Kidney capillary endothelial cell (primary cell): ENCODE measurements at regions not wholly inside any gene's neighbourhood (a gene's known extent, or its start where the extent isn't known, plus 50 kb on each side); places are given as distances from the start of the nearest gene placed in this dataset.

Experiments
- DNase-seq: peaks from one replicate; pipeline ENCODE4 v3.0.0-alpha.2; 2018; ENCODE audit warnings: low spot score

DNA sequence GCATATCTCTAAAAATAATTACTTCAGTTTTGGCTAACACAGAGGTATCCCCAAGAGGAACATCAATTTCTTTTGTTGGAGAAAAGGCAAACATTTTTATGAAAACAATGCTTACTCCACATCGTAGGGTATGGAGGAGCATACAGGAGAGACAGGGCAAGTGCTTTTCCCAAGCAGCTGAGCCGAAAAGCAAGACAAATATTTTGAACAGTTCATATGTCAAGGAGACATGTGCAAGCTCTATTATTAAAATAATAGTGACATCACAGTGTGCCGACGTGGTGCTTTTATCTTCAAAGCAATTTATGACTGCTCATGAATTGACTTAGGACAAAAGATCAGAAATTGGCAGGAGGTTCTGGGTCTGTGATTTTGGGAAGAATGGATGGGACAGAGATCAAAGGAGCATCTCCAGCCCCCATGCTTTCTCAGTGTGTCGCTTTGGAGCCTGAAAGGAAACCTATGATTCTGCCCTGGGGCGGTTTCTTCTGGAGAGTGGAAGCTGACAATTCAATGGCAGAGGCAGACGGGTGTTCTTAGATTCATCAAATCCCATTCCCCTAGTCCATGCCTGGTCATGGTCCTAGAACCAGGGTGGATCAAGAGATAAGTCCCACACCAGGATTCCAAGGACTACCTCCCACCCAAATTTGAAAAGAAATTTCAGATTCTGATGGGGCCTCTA lies 97.1 kb downstream of the JCAD start:
- no peak for DNase-seq

DNA sequence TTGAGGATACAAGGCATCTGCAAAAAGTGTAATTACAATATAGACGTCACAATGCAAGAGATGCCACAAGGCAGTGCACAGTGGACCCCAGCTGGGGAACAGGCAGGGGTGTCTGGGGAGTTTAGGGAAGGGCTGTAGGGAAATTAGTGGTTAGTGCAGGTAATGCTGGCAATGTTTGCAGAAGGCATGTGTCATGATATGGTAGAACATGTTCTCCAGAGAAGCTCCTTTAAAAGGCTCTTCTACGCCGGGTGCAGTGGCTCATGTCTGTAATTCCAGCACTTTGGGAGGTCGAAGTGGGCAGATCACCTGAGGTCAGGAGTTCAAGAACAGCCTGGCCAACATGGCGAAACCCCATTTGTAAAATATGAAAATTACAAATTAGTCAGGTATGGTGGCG lies 98.0 kb downstream of the JCAD start:
- no peak for DNase-seq

- no peak for DNase-seq
Measured at GRCh38 chr10:29960261-29960660, 99.1 kb downstream of the JCAD start.

- DNase-seq: no peak
Measured at GRCh38 chr10:29959586-29959985, 99.8 kb downstream of the JCAD start.

DNA sequence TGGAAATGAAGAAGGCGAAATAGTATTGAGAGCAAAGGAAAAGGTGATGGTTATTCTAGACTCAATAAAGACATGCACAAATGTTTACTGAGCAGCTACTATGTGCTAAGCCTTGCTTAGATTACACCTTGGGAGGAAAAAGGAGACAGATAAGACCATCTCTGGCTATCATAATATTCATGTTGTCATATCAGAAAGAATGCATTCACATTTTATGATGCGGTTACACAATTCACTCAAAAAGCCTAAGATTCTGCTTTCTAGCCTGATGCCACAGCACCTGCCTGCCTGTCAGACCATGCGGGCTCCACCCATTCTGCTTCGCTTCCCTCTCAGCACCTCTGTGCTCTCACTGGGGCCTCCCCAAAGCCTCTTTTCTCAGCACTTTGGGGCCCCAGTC lies 100.9 kb downstream of the JCAD start:
- no peak for DNase-seq

DNA sequence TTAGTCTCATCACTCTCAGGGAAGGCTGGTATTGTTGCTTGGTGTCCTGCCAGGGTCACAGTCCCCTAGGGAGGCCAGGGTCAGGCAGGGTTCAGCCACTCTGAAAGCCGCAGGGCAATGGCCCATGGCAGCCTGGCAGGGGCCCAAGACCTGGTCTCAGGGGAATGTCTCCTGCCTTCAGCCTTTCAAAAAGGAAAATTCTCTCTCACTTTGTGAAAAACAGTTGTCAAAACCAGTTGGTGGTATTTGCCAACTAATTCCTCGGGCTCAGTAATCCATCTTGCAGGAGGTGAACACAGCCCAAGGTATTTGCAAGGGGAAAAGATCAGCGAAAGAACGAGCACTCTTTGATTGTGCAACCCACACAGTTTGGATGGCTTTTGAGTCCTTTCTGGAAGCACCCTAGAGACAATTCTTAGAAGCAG lies 101.5 kb downstream of the JCAD start:
- DNase-seq: no peak

GRCh38 chr10:29957236-29957635 lies 102.2 kb downstream of the JCAD start:
- no peak for DNase-seq

DNA sequence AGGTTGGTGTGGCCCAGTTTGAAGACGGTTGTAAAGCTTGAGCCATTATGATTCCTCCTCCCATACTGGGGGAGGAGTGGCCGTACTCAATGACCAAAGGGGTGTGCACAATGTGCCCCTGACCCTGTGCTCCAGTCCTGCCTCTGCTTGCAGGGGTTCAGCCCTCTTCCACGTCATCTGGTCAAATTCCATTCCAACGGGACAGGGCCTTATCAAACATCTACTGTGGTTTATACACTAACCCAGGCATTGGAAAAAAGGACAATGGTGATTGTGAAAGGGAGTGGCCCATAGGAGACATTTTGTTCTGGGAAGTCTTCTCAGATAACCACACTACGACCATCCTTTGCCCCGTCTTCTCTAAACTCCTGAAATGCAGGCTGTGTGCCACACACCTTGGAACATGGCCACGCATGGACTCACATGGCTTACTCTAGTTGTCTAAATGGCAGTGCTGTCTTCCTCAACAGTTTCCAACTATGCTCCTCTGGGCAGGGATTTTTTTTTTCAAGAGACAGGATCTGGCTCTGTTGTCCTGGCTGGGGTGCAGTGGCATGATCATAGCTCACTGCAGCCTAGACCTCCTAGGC lies 103.0 kb downstream of the JCAD start:
- no peak for DNase-seq

DNA sequence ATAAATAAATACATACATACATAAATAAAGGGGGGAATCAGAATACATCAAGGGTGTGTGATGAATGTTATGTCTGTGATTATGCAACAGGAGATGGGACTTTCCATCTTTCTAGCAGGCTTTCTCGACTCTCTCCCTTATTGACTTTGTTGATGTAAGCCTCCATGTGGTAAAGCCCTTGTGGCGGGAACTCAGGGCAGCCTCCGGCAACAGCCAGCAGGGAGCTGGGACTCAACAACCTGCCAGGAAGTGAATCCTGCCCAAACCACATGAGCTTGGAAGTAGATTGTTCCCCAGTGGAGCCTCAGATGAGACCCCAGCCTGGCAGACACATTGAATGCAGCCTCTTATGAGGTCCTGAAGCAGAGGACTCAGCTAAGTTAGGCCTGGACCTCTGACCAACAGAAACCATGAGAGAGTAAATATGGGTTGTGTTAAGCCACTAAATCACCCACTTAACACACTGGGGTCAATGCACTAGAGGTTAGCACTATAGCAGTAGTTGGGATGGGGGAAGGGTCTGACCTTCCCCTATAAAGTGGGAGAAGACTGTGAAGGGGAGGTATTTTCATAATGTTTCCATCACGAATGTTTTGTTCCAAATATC lies 104.0 kb downstream of the JCAD start:
- no peak for DNase-seq

GRCh38 chr10:29951441-29951931 lies 107.9 kb downstream of the JCAD start:
- peak; percentile 74 for DNase-seq

DNA sequence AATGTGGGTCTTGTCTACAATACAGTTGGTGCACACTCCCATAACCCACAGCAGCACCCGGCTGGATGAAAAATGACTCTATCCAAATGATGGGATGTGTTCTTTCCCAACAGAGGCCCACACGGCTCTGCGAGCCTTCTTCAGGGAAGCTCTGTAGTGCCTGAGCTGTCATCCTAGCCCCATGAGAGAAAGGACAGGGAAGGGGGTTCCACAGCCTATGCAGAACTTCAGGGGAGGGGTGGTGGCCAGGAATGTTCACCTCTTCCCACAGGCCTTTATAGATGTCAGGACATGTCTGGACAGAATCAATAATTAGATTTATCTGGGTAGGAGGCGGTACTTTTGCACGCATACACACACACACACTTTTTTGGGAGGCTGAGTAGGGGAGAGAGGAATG lies 109.0 kb downstream of the JCAD start:
- DNase-seq: no peak

DNA sequence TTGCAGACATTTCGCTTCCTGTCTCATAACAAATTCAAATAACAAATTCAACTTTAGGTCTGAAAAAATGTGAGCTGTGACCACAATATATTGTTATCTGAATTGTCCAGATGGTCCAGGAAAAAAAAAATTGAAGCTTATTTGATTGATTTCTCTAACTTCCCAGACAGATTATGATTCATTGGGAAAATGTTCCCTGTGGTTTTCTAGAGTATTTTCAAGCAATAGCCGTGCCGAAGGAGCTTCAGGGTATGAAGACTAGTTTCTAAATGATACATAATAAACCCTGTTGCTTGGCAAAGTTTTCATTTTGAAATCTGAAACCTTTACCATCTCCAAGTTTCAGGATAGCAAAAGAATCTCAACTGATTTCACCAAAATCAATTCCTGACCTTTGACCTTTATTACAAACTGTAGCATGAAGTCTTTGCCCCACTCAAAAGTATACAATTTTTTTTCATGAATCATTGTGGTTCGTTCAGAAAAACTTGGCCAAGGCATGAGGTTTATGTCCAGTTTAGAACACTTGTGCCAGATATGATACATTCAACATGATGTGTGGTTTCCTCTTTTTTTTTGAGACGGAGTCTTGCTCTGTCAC lies 109.9 kb downstream of the JCAD start:
- DNase-seq: peak; percentile 79

DNA sequence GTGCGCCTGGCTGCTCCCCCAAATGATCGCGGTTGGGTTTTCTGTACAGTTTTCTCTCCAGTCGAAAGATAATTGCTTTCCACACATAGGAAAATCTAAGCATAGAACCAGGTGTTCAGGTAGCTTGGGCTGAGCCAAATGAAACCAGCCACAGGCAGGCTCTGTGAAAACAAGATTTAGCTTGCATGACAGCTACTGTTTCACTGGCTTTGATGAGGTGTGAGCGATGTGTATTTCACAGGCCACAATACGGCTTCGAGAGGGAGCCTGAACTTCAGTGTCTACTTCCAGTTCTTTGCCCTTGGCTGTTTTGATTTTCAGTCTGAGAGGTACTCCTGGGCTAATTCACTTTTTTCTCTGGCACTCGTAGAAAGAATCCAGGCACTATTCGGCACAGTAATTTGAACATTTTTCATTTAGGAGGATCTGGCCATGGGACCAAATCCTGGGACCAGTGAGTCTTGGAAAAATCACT lies 110.5 kb downstream of the JCAD start:
- no peak for DNase-seq

- no peak for DNase-seq
Measured at GRCh38 chr10:29947701-29948060, 111.7 kb downstream of the JCAD start.

GRCh38 chr10:29946953-29947700 lies 112.3 kb downstream of the JCAD start:
- DNase-seq: peak; percentile 21

DNA sequence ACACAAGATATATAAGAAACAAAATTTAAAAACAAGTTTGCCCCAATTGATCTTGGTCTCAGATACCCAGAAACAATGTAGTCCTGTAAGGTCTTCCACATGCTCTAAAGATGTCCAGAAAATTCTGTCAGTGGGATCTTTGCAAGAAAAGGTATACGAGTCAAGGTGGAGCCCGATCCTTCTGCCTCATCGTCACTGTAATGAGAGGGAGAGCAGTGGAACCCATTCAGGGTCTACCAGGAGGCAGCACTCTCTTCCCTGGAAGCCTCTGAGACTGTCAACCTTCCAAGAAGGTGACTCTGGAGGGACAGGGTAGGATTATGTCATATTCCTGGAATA lies 112.8 kb downstream of the JCAD start:
- DNase-seq: no peak

DNA sequence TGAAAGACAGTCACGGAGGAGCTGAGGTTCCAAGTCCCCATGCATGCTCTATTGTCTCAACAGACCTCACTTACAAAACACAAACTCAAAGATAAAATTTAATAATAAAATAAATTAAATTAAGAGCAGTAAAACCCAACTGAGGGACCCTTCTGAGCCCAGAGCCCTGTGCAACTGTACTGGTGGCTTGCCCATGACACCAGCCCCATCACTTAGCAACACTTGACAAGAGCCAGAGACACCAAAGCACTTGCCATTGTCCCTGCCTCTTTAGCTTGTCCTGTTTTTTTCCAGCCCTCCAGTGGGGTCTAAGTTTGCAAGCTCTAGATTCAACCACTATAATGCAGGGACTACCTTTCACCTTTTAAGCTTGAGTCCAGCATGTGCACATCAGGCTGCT lies 117.9 kb downstream of the JCAD start:
- no peak for DNase-seq

DNA sequence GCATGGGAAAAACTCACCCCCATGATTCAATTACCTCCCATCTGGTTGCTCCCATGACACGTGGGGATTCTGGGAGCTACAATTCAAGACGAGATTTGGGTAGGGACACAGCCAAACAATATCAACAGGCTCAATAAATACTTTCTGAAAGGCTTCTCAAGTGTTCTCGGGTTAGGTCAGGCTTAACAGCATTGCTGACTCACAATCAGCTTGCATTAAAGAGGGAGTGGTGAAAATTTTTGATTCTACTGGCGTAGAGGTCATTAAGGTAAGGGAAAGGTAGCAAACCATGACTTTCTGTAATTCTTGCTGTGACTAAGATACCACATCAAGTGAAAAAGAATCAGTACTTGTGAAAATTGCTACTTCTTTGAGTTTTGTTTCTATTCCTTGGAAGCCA lies 126.4 kb downstream of the JCAD start:
- DNase-seq: no peak

DNA sequence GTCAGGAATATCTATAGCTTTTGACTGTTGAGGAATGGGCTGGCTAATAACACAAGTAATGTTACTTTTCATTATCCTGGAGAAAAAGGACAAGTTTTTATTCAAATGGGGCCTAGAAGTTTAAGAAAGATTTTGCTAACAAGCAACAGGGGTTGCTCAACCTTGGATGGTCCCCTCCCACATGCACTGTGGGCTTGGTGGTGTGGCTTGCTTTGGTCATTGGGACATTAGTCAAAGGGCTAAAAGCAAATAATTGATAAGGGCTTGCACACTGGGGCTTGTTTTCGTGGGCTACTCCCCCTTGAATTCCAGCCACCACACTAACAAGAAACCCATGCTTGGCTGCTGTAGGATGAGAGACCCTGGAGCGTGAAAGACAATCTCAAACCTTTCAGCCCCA lies 127.6 kb downstream of the JCAD start:
- DNase-seq: no peak

DNA sequence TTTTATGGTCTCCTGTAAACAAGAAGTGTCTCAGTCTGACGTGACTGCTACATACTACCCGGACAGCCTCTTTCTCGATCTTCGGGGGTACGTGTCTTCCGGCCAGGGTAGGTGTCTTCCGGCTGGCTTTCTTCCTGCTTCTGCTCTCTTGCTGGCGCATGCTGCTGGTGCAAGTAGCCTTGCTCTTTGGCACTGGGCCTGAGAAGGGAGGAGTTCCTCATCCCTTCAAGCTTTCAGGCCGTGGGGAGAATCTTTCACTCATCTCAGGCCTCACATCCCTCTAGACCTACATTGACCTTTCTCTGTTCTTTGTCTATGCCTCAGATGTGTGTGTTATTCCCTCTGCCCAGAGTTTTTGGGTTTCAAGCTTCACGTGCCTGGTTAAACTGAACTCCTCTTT lies 130.4 kb downstream of the JCAD start:
- DNase-seq: no peak

DNA sequence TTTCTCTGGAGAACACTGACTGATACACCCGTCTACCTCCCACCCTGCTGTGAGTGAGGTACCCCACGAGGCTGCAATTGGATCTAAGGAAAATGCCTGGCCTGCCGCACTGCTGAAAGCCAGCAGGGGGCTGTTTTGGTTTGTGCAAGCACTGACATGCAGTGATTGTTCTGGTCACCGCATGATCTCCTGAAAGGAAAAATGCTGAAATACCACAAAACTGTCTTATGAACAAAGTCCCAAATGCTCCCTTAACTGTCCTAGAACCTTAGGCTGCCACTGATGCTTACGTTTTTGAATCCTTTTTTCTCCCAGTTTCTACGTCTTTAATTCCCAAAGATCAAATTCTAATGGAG lies 132.7 kb downstream of the JCAD start:
- no peak for DNase-seq
